ENCODE measurements at regions not wholly inside any gene's neighbourhood (a gene's known extent, or its start where the extent isn't known, plus 50 kb on each side); places are given as distances from the start of the nearest gene placed in this dataset.

GRCh38 chr4:54545663-54546424 lies 111.9 kb upstream of the KIT start:
- TF ChIP-seq CTCF (IDR thresholded peaks at IDR 0.05) (no peak), POLR2AphosphoS5 (IDR thresholded peaks at IDR 0.05) (no peak)
